ENCODE measurements at regions not wholly inside any gene's neighbourhood (a gene's known extent, or its start where the extent isn't known, plus 50 kb on each side); places are given as distances from the start of the nearest gene placed in this dataset.
"Not testable (repeated sequence)": the region's sequence is repeated elsewhere in the genome, so short reads cannot be mapped to it uniquely, and the experiment has no call there.

GRCh38 chr2:132265595-132265994 lies 103.8 kb upstream of the ANKRD30BL start:
- not testable (repeated sequence) for TF ChIP-seq POLR2A (IDR thresholded peaks at IDR 0.05; ENCODE audit: low read length); GATA1 (IDR thresholded peaks at IDR 0.05; ENCODE audit: low read depth, low read length)
